Retinal pigment epithelial cell (primary cell): ENCODE measurements at regions not wholly inside any gene's neighbourhood (a gene's known extent, or its start where the extent isn't known, plus 50 kb on each side); places are given as distances from the start of the nearest gene placed in this dataset.

Source experiments
- DNase-seq: peaks from one replicate; pipeline ENCODE4 v3.0.0-alpha.2; 2010; ENCODE audit warnings: low read depth
- H3K4me3 ChIP-seq: 2 replicates; pipeline ENCODE4 v1.5.1; 2011; ENCODE audit warnings: mild to moderate bottlenecking, low read length, control low read depth, moderate library complexity
- TF ChIP-seq, protein P1 (sequence below): conservative IDR thresholded peaks from 2 replicates; pipeline ENCODE4 v1.5.1; 2011; ENCODE audit warnings: low read depth, low read length, control low read depth, inconsistent platforms

- TF ChIP-seq, protein P1, sequence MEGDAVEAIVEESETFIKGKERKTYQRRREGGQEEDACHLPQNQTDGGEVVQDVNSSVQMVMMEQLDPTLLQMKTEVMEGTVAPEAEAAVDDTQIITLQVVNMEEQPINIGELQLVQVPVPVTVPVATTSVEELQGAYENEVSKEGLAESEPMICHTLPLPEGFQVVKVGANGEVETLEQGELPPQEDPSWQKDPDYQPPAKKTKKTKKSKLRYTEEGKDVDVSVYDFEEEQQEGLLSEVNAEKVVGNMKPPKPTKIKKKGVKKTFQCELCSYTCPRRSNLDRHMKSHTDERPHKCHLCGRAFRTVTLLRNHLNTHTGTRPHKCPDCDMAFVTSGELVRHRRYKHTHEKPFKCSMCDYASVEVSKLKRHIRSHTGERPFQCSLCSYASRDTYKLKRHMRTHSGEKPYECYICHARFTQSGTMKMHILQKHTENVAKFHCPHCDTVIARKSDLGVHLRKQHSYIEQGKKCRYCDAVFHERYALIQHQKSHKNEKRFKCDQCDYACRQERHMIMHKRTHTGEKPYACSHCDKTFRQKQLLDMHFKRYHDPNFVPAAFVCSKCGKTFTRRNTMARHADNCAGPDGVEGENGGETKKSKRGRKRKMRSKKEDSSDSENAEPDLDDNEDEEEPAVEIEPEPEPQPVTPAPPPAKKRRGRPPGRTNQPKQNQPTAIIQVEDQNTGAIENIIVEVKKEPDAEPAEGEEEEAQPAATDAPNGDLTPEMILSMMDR, result no peak
- H3K4me3 ChIP-seq, result no peak overlapping the region
- DNase-seq, result no peak
These were observed 575.4 kb upstream of the SORCS1 start for GRCh38 chr10:107739951-107740350.

DNA sequence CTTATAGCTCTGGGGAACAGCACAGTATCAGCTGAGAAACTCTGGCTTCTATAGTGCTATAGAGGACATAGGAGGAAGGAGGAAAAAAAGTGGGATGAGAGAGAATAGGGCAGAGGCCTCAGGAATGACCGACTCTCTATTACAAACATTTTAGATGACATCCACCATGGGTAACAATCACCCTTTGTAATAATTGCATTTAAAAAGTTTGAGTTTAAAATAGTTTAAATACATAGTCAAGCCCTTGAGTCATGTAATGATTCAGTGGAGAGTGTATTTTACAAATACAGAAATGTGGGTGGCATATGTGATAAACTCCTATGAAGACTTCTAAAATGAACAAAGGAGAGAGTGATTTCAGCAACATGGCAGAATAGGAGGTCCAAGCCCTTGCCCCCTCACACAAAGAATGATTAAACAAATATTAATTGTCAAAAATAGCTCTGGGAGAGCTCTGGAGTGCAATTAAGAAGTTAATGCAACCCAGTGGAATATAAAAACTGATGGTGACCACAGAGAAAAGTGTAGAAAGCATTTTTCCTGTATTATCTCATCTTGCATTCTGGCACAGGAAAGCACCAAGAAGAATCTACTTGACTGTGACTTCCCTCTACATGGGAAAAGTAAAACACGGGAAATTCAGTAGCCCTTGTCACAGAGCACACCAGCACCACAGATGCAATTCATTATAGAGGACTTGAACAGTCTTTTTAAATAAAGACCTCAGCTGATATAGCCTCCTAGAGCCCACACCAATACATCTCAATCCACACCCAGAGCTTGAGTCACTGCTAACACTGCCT lies 569.0 kb upstream of the SORCS1 start:
- DNase-seq, result no peak
- no peak overlapping the region for H3K4me3 ChIP-seq
- TF ChIP-seq, protein P1, result no peak

DNA sequence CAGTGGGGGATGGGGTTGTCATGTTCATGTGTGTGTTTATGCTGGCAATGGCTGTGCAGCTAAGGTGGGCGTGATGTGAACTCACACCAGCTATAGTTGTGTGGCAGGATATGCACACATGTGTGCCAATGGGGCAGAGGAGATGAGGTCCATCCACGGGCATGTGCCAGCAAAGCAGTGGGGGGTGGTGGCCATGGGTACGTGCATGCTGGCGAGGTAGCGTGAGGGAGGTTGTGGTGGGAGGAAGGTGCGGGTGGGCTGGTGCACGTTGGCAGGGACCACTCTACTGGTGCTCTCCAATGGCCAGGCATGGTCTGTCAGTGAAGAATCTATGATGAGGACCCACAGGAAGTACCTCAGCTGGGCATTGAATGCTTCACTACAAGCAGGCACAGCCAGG lies 567.5 kb upstream of the SORCS1 start:
- TF ChIP-seq, protein P1, result no peak
- H3K4me3 ChIP-seq, result no peak overlapping the region
- DNase-seq, result no peak

GRCh38 chr10:107728807-107729206 lies 564.3 kb upstream of the SORCS1 start:
- TF ChIP-seq, protein P1, result no peak
- no peak overlapping the region for H3K4me3 ChIP-seq
- no peak for DNase-seq

DNA sequence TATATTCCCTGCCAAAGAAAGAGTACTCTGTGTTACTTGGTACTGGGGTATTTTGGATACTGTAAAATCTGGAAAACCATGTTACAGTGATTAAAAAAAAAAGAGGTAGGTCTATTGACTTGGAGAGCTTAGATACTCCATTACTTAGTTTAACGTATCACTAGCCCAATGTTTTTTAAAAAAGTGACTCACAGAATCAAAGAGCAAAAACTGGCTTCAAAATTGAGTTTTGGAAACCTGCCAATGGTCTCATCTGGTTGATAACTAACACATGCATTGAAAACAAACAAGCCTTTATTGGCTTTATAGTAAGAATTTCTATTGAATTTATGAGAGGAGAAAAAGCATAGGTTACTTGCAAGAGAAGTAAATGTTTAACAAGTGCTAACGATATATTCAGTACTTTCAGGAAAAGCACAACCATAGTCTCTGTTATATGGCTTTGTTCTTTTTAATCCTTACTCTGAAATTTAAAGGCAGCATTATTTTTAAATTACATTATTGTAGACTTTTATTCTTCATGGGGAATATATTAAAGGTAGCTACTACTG lies 563.3 kb upstream of the SORCS1 start:
- TF ChIP-seq, protein P1, result no peak
- no peak overlapping the region for H3K4me3 ChIP-seq
- DNase-seq, result no peak

GRCh38 chr10:107718864-107719263 lies 554.4 kb upstream of the SORCS1 start:
- TF ChIP-seq, protein P1, result no peak
- DNase-seq, result peak; percentile 71
- H3K4me3 ChIP-seq, result no peak overlapping the region

GRCh38 chr10:107717046-107717445 lies 552.5 kb upstream of the SORCS1 start:
- H3K4me3 ChIP-seq, result no peak overlapping the region
- DNase-seq, result no peak
- TF ChIP-seq, protein P1, result no peak
